HEK293T (cell line): ENCODE measurements at regions not wholly inside any gene's neighbourhood (a gene's known extent, or its start where the extent isn't known, plus 50 kb on each side); places are given as distances from the start of the nearest gene placed in this dataset.

ENCODE experiments used
- CTCF ChIA-PET: fragments of 350-600 bp; formaldehyde crosslinking; extraction: SDS; loops from one replicate; lab custom pipeline; 2021; ENCODE audit warnings: antibody characterized with exemption, inconsistent platforms; lab: Yijun Ruan, JAX
- POLR2A ChIA-PET: fragments of 350-600 bp; formaldehyde crosslinking; extraction: SDS; loops from one replicate; lab custom pipeline; 2020; ENCODE audit warnings: antibody characterized with exemption, inconsistent platforms; lab: Yijun Ruan, JAX
- DNase-seq: peaks from one replicate; pipeline ENCODE4 v3.0.0; 2012; ENCODE audit warnings: mixed read lengths; ENCODE audit errors: extremely low spot score
- ARNT ChIP-seq: fragments of 450-650 bp; IDR thresholded peaks from 2 replicates; pipeline ENCODE4 v1.6.1; 2017; ENCODE audit warnings: mild to moderate bottlenecking
- BHLHE40 ChIP-seq: fragments of 450-650 bp; IDR thresholded peaks from 2 replicates; pipeline ENCODE4 v1.6.1; 2016; ENCODE audit warnings: mild to moderate bottlenecking, moderate library complexity, borderline replicate concordance
- CTBP1 ChIP-seq: fragments of 450-650 bp; IDR thresholded peaks from 2 replicates; pipeline ENCODE4 v1.6.1; 2016; ENCODE audit warnings: borderline replicate concordance
- ELF4 ChIP-seq: fragments of 450-650 bp; IDR thresholded peaks from 2 replicates; pipeline ENCODE4 v1.6.1; 2017; ENCODE audit warnings: antibody characterized with exemption
- FOXA1 ChIP-seq: fragments of 450-650 bp; IDR thresholded peaks from 2 replicates; pipeline ENCODE4 v1.6.1; 2016; ENCODE audit warnings: mild to moderate bottlenecking
- FOXK2 ChIP-seq: fragments of 450-650 bp; IDR thresholded peaks from 2 replicates; pipeline ENCODE4 v1.6.1; 2016; ENCODE audit warnings: mild to moderate bottlenecking
- FOXM1 ChIP-seq: fragments of 450-650 bp; IDR thresholded peaks from 2 replicates; pipeline ENCODE4 v1.6.1; 2017; ENCODE audit warnings: mild to moderate bottlenecking, borderline replicate concordance
- HDGF ChIP-seq: fragments of 450-650 bp; IDR thresholded peaks from 2 replicates; pipeline ENCODE4 v1.6.1; 2017; ENCODE audit warnings: antibody characterized with exemption, borderline replicate concordance
- L3MBTL2 ChIP-seq: fragments of 450-650 bp; conservative IDR thresholded peaks from 2 replicates; pipeline ENCODE4 v1.6.1; 2016; ENCODE audit warnings: mild to moderate bottlenecking
- LEF1 ChIP-seq: fragments of 450-650 bp; IDR thresholded peaks from 2 replicates; pipeline ENCODE4 v1.6.1; 2017; ENCODE audit warnings: mild to moderate bottlenecking, borderline replicate concordance
- NFRKB ChIP-seq: fragments of 450-650 bp; IDR thresholded peaks from 2 replicates; pipeline ENCODE4 v1.6.1; 2016; ENCODE audit warnings: mild to moderate bottlenecking, moderate library complexity
- PKNOX1 ChIP-seq: fragments of 450-650 bp; IDR thresholded peaks from 2 replicates; pipeline ENCODE4 v1.6.1; 2016
- SP1 ChIP-seq: fragments of 450-650 bp; IDR thresholded peaks from 2 replicates; pipeline ENCODE4 v1.6.1; 2017
- SUZ12 ChIP-seq: fragments of 450-650 bp; IDR thresholded peaks from 2 replicates; pipeline ENCODE4 v1.6.1; 2016; ENCODE audit warnings: mild to moderate bottlenecking
- TARDBP ChIP-seq: fragments of 450-650 bp; IDR thresholded peaks from 2 replicates; pipeline ENCODE4 v1.6.1; 2016
- ZNF384 ChIP-seq: fragments of 450-650 bp; IDR thresholded peaks from 2 replicates; pipeline ENCODE4 v1.6.1; 2016

GRCh38 chr14:97777622-97778355 is 980.6 kb downstream of the VRK1 start:
- no peak for TF ChIP-seq NFRKB
- TF ChIP-seq FOXM1, result no peak
- no peak for TF ChIP-seq LEF1
- TF ChIP-seq L3MBTL2, result no peak
- no peak for TF ChIP-seq ELF4
- TF ChIP-seq TARDBP, result no peak
- no peak for TF ChIP-seq PKNOX1
- POLR2A ChIA-PET, result interaction anchor here (0.7 kb wide), 1 partner anchor 632 kb away, joined by 3 read pairs; no protein-coding TSS in a partner anchor
- no peak for DNase-seq
- CTCF ChIA-PET, result interaction anchor here (0.6 kb wide), 1 partner anchor 291 kb away, joined by 5 read pairs; no protein-coding TSS in a partner anchor

- ChIA-PET CTCF (no interaction called here), POLR2A (interaction anchor here (0.6 kb wide), 1 partner anchor 870 kb away, joined by 3 read pairs; no protein-coding TSS in a partner anchor)
- TF ChIP-seq NFRKB (no peak), SUZ12 (no peak), SP1 (no peak), FOXA1 (no peak), ELF4 (no peak), TARDBP (no peak)
- DNase-seq, result no peak
Observed at GRCh38 chr14:97779140-97779539, 982.0 kb downstream of the VRK1 start.

- TF ChIP-seq FOXA1 (no peak), PKNOX1 (no peak), LEF1 (no peak), L3MBTL2 (no peak), SP1 (no peak), ARNT (no peak), NFRKB (no peak), BHLHE40 (no peak), ZNF384 (no peak), FOXK2 (no peak), TARDBP (no peak), ELF4 (no peak), HDGF (no peak)
- CTCF ChIA-PET, result no interaction called here
- DNase-seq, result no peak
- POLR2A ChIA-PET, result no interaction called here
Observed at GRCh38 chr14:97780804-97781203, 983.6 kb downstream of the VRK1 start.

DNA sequence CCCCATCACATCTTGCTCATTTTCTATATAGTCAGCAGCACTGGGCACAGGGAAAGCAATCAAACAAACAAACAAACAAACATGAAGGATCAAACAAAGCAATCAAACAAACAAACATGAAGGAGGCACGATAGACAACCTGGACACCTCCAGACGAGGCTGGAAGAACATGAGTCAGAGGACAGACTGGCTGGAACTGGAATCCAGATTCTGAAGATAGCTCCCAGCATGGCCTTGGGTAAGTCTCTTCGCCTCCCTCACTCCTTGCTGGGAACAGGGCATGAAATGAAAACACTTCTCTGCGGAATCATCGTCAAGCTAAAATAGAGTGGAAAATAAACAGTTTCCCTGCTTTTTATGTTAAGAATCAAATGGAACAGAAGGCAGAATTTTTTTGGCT is 984.8 kb downstream of the VRK1 start:
- no peak for DNase-seq
- ChIA-PET POLR2A (no interaction called here), CTCF (no interaction called here)
- no peak for TF ChIP-seq LEF1
- no peak for TF ChIP-seq ELF4

GRCh38 chr14:97782871-97783414 is 985.8 kb downstream of the VRK1 start:
- no peak for DNase-seq
- ChIA-PET POLR2A (no interaction called here), CTCF (no interaction called here)
- TF ChIP-seq ELF4 (no peak), ZNF384 (no peak), L3MBTL2 (no peak), FOXA1 (no peak), CTBP1 (no peak), FOXM1 (no peak), SUZ12 (no peak), NFRKB (no peak), LEF1 (no peak), PKNOX1 (no peak), HDGF (no peak), ARNT (no peak), BHLHE40 (no peak), SP1 (no peak), FOXK2 (no peak), TARDBP (no peak)

DNA sequence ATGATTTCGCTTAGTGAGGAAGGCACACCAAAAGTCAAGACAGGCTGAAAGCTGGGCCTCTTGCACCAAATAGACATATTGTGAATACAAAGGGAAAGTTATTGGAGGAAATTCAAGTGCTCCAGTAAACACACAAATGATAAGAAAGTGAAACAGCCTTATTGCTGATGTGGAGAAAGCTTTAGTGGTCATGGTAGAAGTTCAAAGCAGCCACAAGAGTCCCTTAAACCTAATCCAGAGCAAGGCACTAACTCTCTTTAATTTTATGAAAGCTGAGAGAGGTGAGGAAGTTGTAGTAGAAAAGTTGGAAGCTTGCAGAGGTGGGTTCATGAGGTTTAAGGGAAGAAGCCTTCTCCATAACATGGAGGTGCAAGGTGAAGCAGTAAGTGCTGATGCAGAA is 988.3 kb downstream of the VRK1 start:
- ChIA-PET CTCF (no interaction called here), POLR2A (no interaction called here)
- TF ChIP-seq HDGF, result no peak
- TF ChIP-seq ARNT, result no peak
- no peak for TF ChIP-seq FOXA1
- no peak for TF ChIP-seq LEF1
- TF ChIP-seq ZNF384, result no peak
- TF ChIP-seq ELF4, result no peak
- no peak for TF ChIP-seq PKNOX1
- no peak for TF ChIP-seq SUZ12
- no peak for TF ChIP-seq BHLHE40
- TF ChIP-seq SP1, result no peak
- TF ChIP-seq TARDBP, result no peak
- DNase-seq, result no peak
